ENCODE measurements at regions not wholly inside any gene's neighbourhood (a gene's known extent, or its start where the extent isn't known, plus 50 kb on each side); places are given as distances from the start of the nearest gene placed in this dataset.
"Not testable (repeated sequence)": the region's sequence is repeated elsewhere in the genome, so short reads cannot be mapped to it uniquely, and the experiment has no call there.

- Mint-ChIP-seq H3K36me3 (ENCODE audit: low read depth) (no peaks in the 10 kb centered on the region), H3K27me3 (ENCODE audit: insufficient read depth) (no peaks in the 10 kb centered on the region), H3K27ac (no peak overlapping the region), H3K4me1 (peaks cover 3% of the 10 kb centered on the region), H3K4me3 (no peak overlapping the region), H3K9me3 (no peaks in the 10 kb centered on the region)
- Histone ChIP-seq H3K36me3 (ENCODE audit: control insufficient read depth, insufficient read depth, low read length) (no peaks in the 10 kb centered on the region), H3K9me3 (ENCODE audit: control insufficient read depth, low read length) (no peaks in the 10 kb centered on the region), H3K4me3 (ENCODE audit: low read length) (no peak overlapping the region), H3K4me1 (ENCODE audit: control insufficient read depth, insufficient read depth, low read length) (no peaks in the 10 kb centered on the region), H3K27ac (ENCODE audit: low read depth, low read length) (no peak overlapping the region), H3K9ac (ENCODE audit: extremely low read depth, low read length, poor library complexity, severe bottlenecking) (no peak overlapping the region), H3K27me3 (ENCODE audit: control insufficient read depth, insufficient read depth, low read length, poor library complexity, severe bottlenecking) (no peaks in the 10 kb centered on the region)
- WGBS, 2 experiments (ENCODE audit: insufficient coverage in 1 of 2, insufficient read length in 1 of 2): 95% methylated on average over 2 of the region's 2 CpGs; no CpG with 5 or more reads in 1 of the 2 experiments
- no peak for DNase-seq
- TF ChIP-seq, protein P1, sequence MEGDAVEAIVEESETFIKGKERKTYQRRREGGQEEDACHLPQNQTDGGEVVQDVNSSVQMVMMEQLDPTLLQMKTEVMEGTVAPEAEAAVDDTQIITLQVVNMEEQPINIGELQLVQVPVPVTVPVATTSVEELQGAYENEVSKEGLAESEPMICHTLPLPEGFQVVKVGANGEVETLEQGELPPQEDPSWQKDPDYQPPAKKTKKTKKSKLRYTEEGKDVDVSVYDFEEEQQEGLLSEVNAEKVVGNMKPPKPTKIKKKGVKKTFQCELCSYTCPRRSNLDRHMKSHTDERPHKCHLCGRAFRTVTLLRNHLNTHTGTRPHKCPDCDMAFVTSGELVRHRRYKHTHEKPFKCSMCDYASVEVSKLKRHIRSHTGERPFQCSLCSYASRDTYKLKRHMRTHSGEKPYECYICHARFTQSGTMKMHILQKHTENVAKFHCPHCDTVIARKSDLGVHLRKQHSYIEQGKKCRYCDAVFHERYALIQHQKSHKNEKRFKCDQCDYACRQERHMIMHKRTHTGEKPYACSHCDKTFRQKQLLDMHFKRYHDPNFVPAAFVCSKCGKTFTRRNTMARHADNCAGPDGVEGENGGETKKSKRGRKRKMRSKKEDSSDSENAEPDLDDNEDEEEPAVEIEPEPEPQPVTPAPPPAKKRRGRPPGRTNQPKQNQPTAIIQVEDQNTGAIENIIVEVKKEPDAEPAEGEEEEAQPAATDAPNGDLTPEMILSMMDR (conservative IDR thresholded peaks at IDR 0.05): no peak
Measured at GRCh38 chr10:90229486-90229885, 528.1 kb downstream of the KIF20B start.

- 100% methylated on average over 1 of the region's 1 CpG; no CpG with 5 or more reads in 1 of the 2 experiments for WGBS, 2 experiments (ENCODE audit: insufficient coverage in 1 of 2, insufficient read length in 1 of 2)
- not testable (repeated sequence) for H3K36me3 ChIP-seq (ENCODE audit: control insufficient read depth, insufficient read depth, low read length); H3K9me3 ChIP-seq (ENCODE audit: control insufficient read depth, low read length); H3K27me3 ChIP-seq (ENCODE audit: control insufficient read depth, insufficient read depth, low read length, poor library complexity, severe bottlenecking); H3K9me3 Mint-ChIP-seq; H3K27me3 Mint-ChIP-seq (ENCODE audit: insufficient read depth); H3K27ac ChIP-seq (ENCODE audit: low read depth, low read length); H3K4me3 Mint-ChIP-seq; H3K4me1 Mint-ChIP-seq; H3K4me3 ChIP-seq (ENCODE audit: low read length); H3K27ac Mint-ChIP-seq; H3K36me3 Mint-ChIP-seq (ENCODE audit: low read depth); DNase-seq; H3K9ac ChIP-seq (ENCODE audit: extremely low read depth, low read length, poor library complexity, severe bottlenecking); H3K4me1 ChIP-seq (ENCODE audit: control insufficient read depth, insufficient read depth, low read length)
Measured at GRCh38 chr10:90233805-90234204, 532.4 kb downstream of the KIF20B start.

DNA sequence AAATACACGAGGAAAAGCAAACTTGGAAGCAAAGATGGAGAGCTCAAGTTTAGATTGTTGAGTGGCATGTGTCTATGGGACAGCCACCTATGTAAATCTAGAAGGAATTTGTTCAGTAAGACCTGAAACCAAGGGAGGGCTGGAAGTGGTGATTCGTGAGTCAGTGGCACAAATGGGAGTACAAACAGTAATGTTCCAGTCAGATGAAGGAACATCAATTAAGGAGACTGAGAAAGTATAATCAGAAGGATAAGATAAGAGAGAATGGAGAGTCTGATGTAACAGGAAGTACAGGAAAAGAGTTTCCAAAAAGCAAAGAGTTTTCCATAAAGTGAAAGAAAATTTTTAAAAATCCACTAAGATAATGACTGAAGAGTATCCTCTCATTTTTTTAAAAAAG is 544.2 kb downstream of the KIF20B start:
- DNase-seq: no peak
- H3K4me1 ChIP-seq (ENCODE audit: control insufficient read depth, insufficient read depth, low read length): no peaks in the 10 kb centered on the region
- H3K27me3 ChIP-seq (ENCODE audit: control insufficient read depth, insufficient read depth, low read length, poor library complexity, severe bottlenecking): no peaks in the 10 kb centered on the region
- Mint-ChIP-seq H3K27ac (no peak overlapping the region), H3K4me3 (no peak overlapping the region), H3K9me3 (peaks cover 3% of the 10 kb centered on the region), H3K4me1 (peaks cover 5% of the 10 kb centered on the region), H3K27me3 (ENCODE audit: insufficient read depth) (no peaks in the 10 kb centered on the region), H3K36me3 (ENCODE audit: low read depth) (no peaks in the 10 kb centered on the region)
- TF ChIP-seq, protein P1 (conservative IDR thresholded peaks at IDR 0.05): no peak
- WGBS, 2 experiments (ENCODE audit: insufficient coverage in 1 of 2, insufficient read length in 1 of 2): 92 to 96% methylated on average over 2 of the region's 2 CpGs
- no peak overlapping the region for H3K4me3 ChIP-seq (ENCODE audit: low read length)
- H3K36me3 ChIP-seq (ENCODE audit: control insufficient read depth, insufficient read depth, low read length): no peaks in the 10 kb centered on the region
- H3K9me3 ChIP-seq (ENCODE audit: control insufficient read depth, low read length): no peaks in the 10 kb centered on the region
- no peak overlapping the region for H3K9ac ChIP-seq (ENCODE audit: extremely low read depth, low read length, poor library complexity, severe bottlenecking)
- H3K27ac ChIP-seq (ENCODE audit: low read depth, low read length): no peak overlapping the region

- 86 to 87% methylated on average over 14 to 16 of the region's 16 CpGs for WGBS, 2 experiments (ENCODE audit: insufficient coverage in 1 of 2, insufficient read length in 1 of 2)
- DNase-seq: not testable (repeated sequence)
- peak overlapping the region; percentile 27 for H3K4me3 Mint-ChIP-seq
Measured at GRCh38 chr10:90250784-90251183, 549.4 kb downstream of the KIF20B start.

More at GRCh38 chr10:90250784-90251183, 549.4 kb downstream of the KIF20B start:
- H3K9ac ChIP-seq (ENCODE audit: extremely low read depth, low read length, poor library complexity, severe bottlenecking); H3K27me3 Mint-ChIP-seq (ENCODE audit: insufficient read depth); H3K9me3 ChIP-seq (ENCODE audit: control insufficient read depth, low read length); H3K36me3 ChIP-seq (ENCODE audit: control insufficient read depth, insufficient read depth, low read length); H3K27ac ChIP-seq (ENCODE audit: low read depth, low read length); H3K4me3 ChIP-seq (ENCODE audit: low read length); H3K4me1 Mint-ChIP-seq; H3K27ac Mint-ChIP-seq; H3K36me3 Mint-ChIP-seq (ENCODE audit: low read depth); H3K27me3 ChIP-seq (ENCODE audit: control insufficient read depth, insufficient read depth, low read length, poor library complexity, severe bottlenecking); H3K4me1 ChIP-seq (ENCODE audit: control insufficient read depth, insufficient read depth, low read length): not testable (repeated sequence)
- H3K9me3 Mint-ChIP-seq: peaks cover 14% of the 10 kb centered on the region
